Activated T-cell treated with anti-CD3 and anti-CD28 coated beads, Interleukin-2, amount 50 U/mL, for 72 hours (primary cell): ENCODE measurements at regions not wholly inside any gene's neighbourhood (a gene's known extent, or its start where the extent isn't known, plus 50 kb on each side); places are given as distances from the start of the nearest gene placed in this dataset.
"Not testable (repeated sequence)": the region's sequence is repeated elsewhere in the genome, so short reads cannot be mapped to it uniquely, and the experiment has no call there.

Experiments used
- ATAC-seq, 2 donors: fragments of 150-1000 bp; cut with Tn5 transposase; replicated peaks in 1 of 2; 2 replicates each; pipeline ENCODE4 v1.10.0; 2021; ENCODE audit warnings: moderate library complexity in 2 of 2, mild to moderate bottlenecking in 1 of 2
- DNase-seq, 2 donors: peaks; one replicate each; pipeline ENCODE4 v3.0.0; 2021 to 2022; ENCODE audit warnings: mixed read lengths in 1 of 2
- H3K27ac Mint-ChIP-seq: one replicate; pipeline ENCODE4 v1.8.0; 2022; ENCODE audit warnings: mild to moderate bottlenecking, moderate library complexity, mixed read lengths
- H3K27me3 Mint-ChIP-seq: one replicate; pipeline ENCODE4 v1.8.0; 2022; ENCODE audit warnings: low read depth, mixed read lengths
- H3K36me3 Mint-ChIP-seq, 2 donors: one replicate each; pipeline ENCODE4 v1.8.0; 2022; ENCODE audit warnings: mixed read lengths in 2 of 2, mild to moderate bottlenecking in 1 of 2; ENCODE audit not compliant: insufficient read depth in 2 of 2
- H3K4me1 Mint-ChIP-seq: one replicate; pipeline ENCODE4 v1.8.0; 2022; ENCODE audit warnings: low read depth, mixed read lengths
- H3K4me3 Mint-ChIP-seq, 2 donors: one replicate each; pipeline ENCODE4 v1.8.0; 2022; ENCODE audit warnings: mild to moderate bottlenecking in 2 of 2, mixed read lengths in 2 of 2, moderate library complexity in 2 of 2
- H3K9me3 Mint-ChIP-seq, 2 donors: one replicate each; pipeline ENCODE4 v1.8.0; 2022; ENCODE audit warnings: mixed read lengths in 2 of 2

DNA sequence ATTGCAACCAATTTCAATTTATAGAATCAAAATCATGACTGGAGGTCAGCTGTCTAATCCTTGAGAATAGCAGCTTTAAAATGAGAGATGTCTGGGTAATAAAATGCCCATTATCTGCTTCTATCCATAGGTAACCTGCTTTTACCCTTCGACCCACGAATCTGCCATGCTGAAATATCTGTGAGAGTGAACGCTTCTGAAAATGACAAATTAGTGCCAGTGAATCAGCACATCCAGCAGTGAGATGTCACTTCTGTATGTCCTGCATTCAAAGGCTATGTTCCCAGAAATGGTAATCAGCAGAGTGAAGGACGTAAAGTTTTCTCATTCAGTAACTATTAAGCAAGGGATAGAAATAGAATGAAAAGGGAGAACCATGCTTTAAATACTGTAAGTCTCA, 532.4 kb upstream of the ITGA1 start:
- H3K4me1 Mint-ChIP-seq, result no peaks in the 10 kb centered on the region
- H3K27me3 Mint-ChIP-seq, result no peaks in the 10 kb centered on the region
- no peak for ATAC-seq
- peaks cover 0 to 2% of the 10 kb centered on the region in 2 donors for H3K9me3 Mint-ChIP-seq
- H3K27ac Mint-ChIP-seq, result no peak overlapping the region
- no peaks in the 10 kb centered on the region for H3K36me3 Mint-ChIP-seq
- no peak overlapping the region for H3K4me3 Mint-ChIP-seq
- no peak for DNase-seq

DNA sequence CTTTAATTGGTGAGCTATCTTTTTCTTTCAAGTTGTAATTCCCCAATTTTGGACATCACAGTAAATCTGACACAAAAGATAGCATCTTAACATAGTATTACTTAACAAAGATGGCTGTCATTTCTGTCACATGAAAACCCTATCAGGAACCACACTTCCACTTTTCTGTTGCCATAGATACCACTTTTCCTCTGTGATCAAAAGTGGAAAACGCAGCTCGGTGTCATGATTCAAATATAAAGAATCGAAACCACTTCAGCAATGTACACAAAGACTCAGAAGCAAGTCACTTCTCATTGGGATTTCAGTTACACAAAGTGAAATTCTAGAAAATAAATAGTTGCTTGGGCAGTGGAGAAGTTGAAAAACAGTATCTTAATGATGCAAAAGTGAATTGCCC, 524.9 kb upstream of the ITGA1 start:
- Mint-ChIP-seq H3K27me3 (no peaks in the 10 kb centered on the region), H3K27ac (no peak overlapping the region), H3K4me1 (no peaks in the 10 kb centered on the region), H3K36me3 (no peaks in the 10 kb centered on the region), H3K9me3 (no peaks in the 10 kb centered on the region), H3K4me3 (no peak overlapping the region)
- DNase-seq (no peak), ATAC-seq (no peak)

DNA sequence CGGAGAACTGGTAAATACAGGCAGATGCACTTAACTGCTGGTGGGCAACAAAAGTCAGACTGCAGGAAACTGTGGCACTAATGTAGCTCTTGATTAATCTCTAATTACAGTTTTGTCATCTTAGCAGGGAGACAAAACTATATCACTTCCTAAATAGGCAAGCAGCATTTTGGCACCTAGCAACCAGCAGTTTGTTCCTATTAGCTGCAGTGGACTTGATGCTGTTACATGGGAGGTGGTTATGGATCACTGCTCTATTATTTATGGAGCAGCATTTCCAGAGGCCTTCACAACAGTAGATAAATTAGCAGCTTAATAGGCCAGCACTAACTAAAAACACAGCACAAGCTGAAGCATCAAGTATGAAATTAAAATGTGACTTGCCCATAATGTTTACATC, 518.3 kb upstream of the ITGA1 start:
- Mint-ChIP-seq H3K27me3 (no peaks in the 10 kb centered on the region), H3K36me3 (no peaks in the 10 kb centered on the region), H3K9me3 (peaks cover 0 to 2% of the 10 kb centered on the region in 2 donors), H3K4me3 (no peak overlapping the region), H3K27ac (no peak overlapping the region), H3K4me1 (no peaks in the 10 kb centered on the region)
- DNase-seq (no peak), ATAC-seq (no peak)

- no peak overlapping the region for H3K4me3 Mint-ChIP-seq
- H3K4me1 Mint-ChIP-seq, result no peaks in the 10 kb centered on the region
- H3K36me3 Mint-ChIP-seq, result no peaks in the 10 kb centered on the region
- no peaks in the 10 kb centered on the region for H3K27me3 Mint-ChIP-seq
- ATAC-seq (no peak), DNase-seq (no peak)
- no peak overlapping the region for H3K27ac Mint-ChIP-seq
- peaks cover 0 to 2% of the 10 kb centered on the region in 2 donors for H3K9me3 Mint-ChIP-seq
Measured at GRCh38 chr5:52269859-52270258, 517.9 kb upstream of the ITGA1 start.

DNA sequence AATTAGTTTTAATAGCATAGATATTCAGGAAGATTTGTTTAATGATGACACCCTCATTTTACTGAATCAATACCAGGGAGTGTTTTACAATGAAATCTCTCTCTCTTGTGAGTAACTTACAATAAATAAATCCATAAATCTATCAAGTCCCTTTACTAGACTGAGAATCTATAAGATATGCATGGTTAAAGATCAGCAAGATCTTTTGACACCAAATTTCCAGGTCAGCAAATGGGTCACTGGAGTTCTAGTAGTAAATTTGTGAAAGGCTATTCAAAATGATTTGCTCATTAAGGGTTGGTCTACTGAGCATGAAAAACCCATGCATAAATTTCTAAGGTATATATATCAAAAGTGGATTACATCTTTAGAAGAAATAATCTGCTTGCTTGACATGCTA, 512.1 kb upstream of the ITGA1 start:
- no peak for DNase-seq
- Mint-ChIP-seq H3K9me3 (peaks cover 0 to 2% of the 10 kb centered on the region in 2 donors), H3K4me3 (no peak overlapping the region), H3K36me3 (no peaks in the 10 kb centered on the region), H3K4me1 (no peaks in the 10 kb centered on the region), H3K27ac (no peak overlapping the region), H3K27me3 (no peaks in the 10 kb centered on the region)
- no peak for ATAC-seq

DNA sequence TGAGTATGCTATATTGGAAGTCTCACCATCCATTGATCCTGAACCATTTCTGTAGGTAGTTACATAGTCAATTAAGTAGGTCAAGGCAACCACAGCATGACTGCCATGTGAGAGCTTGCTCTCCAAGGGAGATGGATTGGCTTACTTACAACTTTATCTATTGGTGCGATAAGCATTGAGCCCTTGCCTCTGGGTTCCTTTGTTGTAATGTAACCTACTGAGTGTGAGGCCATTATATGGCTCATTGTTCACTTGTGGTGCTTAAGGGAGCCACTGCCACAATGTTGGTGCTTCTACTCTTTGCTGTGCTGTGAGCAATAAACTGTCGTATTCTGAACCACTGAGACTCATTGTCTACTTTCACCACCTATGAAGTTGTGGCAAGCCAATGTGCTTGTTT, 510.6 kb upstream of the ITGA1 start:
- no peak for DNase-seq
- H3K27me3 Mint-ChIP-seq, result no peaks in the 10 kb centered on the region

GRCh38 chr5:52282647-52283046, 505.1 kb upstream of the ITGA1 start:
- Mint-ChIP-seq H3K36me3 (no peaks in the 10 kb centered on the region), H3K9me3 (peaks cover 1 to 2% of the 10 kb centered on the region in 2 donors), H3K4me1 (no peaks in the 10 kb centered on the region), H3K27ac (no peak overlapping the region), H3K4me3 (no peak overlapping the region), H3K27me3 (no peaks in the 10 kb centered on the region)
- no peak for ATAC-seq
- DNase-seq, result no peak

More for the DNA sequence above, 510.6 kb upstream of the ITGA1 start:
- H3K27ac Mint-ChIP-seq, result no peak overlapping the region
- no peak overlapping the region for H3K4me3 Mint-ChIP-seq
- H3K36me3 Mint-ChIP-seq, result no peaks in the 10 kb centered on the region
- no peak for ATAC-seq
- H3K4me1 Mint-ChIP-seq, result no peaks in the 10 kb centered on the region
- H3K9me3 Mint-ChIP-seq, result peaks cover 0 to 2% of the 10 kb centered on the region in 2 donors

- peaks cover 1 to 4% of the 10 kb centered on the region in 2 donors for H3K9me3 Mint-ChIP-seq
- no peaks in the 10 kb centered on the region for H3K36me3 Mint-ChIP-seq
- no peaks in the 10 kb centered on the region for H3K4me1 Mint-ChIP-seq
- H3K27me3 Mint-ChIP-seq, result no peaks in the 10 kb centered on the region
- ATAC-seq, result no peak
- no peak overlapping the region for H3K4me3 Mint-ChIP-seq
- H3K27ac Mint-ChIP-seq, result no peak overlapping the region
- DNase-seq, result no peak
Measured at GRCh38 chr5:52283221-52283620, 504.5 kb upstream of the ITGA1 start.

GRCh38 chr5:52300703-52301372, 486.9 kb upstream of the ITGA1 start:
- no peaks in the 10 kb centered on the region for H3K27me3 Mint-ChIP-seq
- H3K27ac Mint-ChIP-seq, result no peak overlapping the region
- peaks cover 3 to 11% of the 10 kb centered on the region in 2 donors for H3K9me3 Mint-ChIP-seq
- H3K4me3 Mint-ChIP-seq, result no peak overlapping the region
- DNase-seq (no peak), ATAC-seq (no peak)
- peaks cover 4 to 5% of the 10 kb centered on the region in 2 donors for H3K36me3 Mint-ChIP-seq
- no peaks in the 10 kb centered on the region for H3K4me1 Mint-ChIP-seq

DNA sequence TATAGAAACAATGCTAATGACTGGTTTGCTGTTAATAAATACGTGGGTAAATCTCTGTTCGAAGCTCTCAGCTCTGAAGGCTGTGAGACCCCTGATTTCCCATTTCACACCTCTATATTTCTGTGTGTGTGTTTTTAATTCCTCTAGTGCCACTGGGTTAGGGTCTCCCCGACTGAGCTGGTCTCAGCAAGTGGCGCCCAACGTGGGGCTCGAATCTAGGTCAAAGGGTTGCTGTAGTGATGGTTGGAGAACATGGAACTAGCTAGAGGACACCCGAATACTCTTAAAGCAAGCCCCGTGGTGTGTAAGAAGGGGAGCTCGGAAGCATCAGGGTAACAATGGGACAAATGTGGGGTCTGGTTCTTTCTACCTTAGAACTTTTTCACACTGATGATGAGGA, 482.9 kb upstream of the ITGA1 start:
- H3K36me3 Mint-ChIP-seq, H3K27me3 Mint-ChIP-seq, DNase-seq, ATAC-seq, H3K4me3 Mint-ChIP-seq, H3K27ac Mint-ChIP-seq, H3K4me1 Mint-ChIP-seq: not testable (repeated sequence)
- peaks cover 3 to 16% of the 10 kb centered on the region in 2 donors for H3K9me3 Mint-ChIP-seq

DNA sequence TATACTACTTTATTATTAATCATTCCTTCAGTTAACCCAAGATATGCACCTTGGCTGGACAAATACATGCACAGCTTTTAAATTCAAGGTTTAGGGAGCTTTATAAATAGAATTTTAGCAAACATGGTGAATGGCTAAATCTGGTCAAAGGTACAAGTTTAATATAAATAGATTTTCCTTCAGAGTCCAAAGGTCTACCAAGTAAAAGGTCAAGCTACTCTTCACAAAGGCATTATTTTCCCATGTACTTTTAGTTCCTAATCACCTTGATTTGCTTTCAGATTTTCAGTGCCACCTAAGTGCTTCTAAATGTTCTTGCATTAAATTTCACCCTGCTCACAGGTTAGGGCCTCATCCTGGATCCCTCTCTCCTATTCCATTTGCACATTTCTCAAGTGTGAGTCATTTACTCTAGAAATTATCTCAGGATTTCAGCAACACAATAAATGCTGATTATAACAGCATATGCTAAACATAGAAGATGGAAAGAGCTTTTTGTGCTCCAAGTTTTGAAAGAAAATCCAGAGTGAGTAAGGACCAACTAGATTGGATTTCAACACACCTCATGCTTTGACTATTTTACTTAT, 459.4 kb upstream of the ITGA1 start:
- DNase-seq (no peak), ATAC-seq (no peak)
- no peaks in the 10 kb centered on the region for H3K4me1 Mint-ChIP-seq
- H3K27me3 Mint-ChIP-seq, result no peaks in the 10 kb centered on the region
- no peak overlapping the region for H3K4me3 Mint-ChIP-seq
- no peak overlapping the region for H3K27ac Mint-ChIP-seq
- H3K36me3 Mint-ChIP-seq, result no peaks in the 10 kb centered on the region
- no peaks in the 10 kb centered on the region for H3K9me3 Mint-ChIP-seq

- H3K36me3 Mint-ChIP-seq, result no peaks in the 10 kb centered on the region
- no peaks in the 10 kb centered on the region for H3K27me3 Mint-ChIP-seq
- H3K9me3 Mint-ChIP-seq, result peaks cover 2 to 5% of the 10 kb centered on the region in 2 donors
- H3K4me3 Mint-ChIP-seq, result no peak overlapping the region
- no peak overlapping the region for H3K27ac Mint-ChIP-seq
- DNase-seq (no peak), ATAC-seq (no peak)
- no peaks in the 10 kb centered on the region for H3K4me1 Mint-ChIP-seq
Measured at GRCh38 chr5:52331725-52332124, 456.0 kb upstream of the ITGA1 start.

GRCh38 chr5:52334367-52334766, 453.3 kb upstream of the ITGA1 start:
- no peaks in the 10 kb centered on the region for H3K4me1 Mint-ChIP-seq
- no peak for DNase-seq
- no peaks in the 10 kb centered on the region for H3K36me3 Mint-ChIP-seq
- ATAC-seq, result no peak
- H3K4me3 Mint-ChIP-seq, result no peak overlapping the region
- H3K27me3 Mint-ChIP-seq, result no peaks in the 10 kb centered on the region
- no peak overlapping the region for H3K27ac Mint-ChIP-seq
- H3K9me3 Mint-ChIP-seq, result peaks cover 2 to 7% of the 10 kb centered on the region in 2 donors

DNA sequence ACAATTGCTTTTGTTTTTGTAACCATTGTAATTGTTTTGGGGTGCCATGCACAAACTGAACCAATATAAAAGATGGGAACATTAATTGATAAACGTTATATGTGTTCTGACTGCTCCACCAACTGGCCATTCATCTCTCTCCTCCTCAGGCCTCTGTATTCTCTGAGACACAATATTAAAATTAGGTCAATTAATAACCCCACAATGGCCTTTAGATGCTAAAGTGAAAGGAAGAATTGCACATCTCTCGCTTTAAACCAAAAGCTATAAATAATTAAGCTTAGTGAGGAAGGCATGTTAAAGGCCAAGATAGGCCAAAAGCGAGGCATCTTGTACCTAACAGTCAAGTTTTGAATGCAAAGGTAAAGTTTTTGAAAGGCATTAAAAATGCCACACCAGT, 448.4 kb upstream of the ITGA1 start:
- Mint-ChIP-seq H3K9me3 (peaks cover 2 to 7% of the 10 kb centered on the region in 2 donors), H3K27ac (no peak overlapping the region), H3K4me3 (no peak overlapping the region), H3K27me3 (no peaks in the 10 kb centered on the region), H3K36me3 (no peaks in the 10 kb centered on the region), H3K4me1 (no peaks in the 10 kb centered on the region)
- ATAC-seq (no peak), DNase-seq (no peak)
